ENCODE measurements at regions not wholly inside any gene's neighbourhood (a gene's known extent, or its start where the extent isn't known, plus 50 kb on each side); places are given as distances from the start of the nearest gene placed in this dataset.
"Not testable (repeated sequence)": the region's sequence is repeated elsewhere in the genome, so short reads cannot be mapped to it uniquely, and the experiment has no call there.

DNA sequence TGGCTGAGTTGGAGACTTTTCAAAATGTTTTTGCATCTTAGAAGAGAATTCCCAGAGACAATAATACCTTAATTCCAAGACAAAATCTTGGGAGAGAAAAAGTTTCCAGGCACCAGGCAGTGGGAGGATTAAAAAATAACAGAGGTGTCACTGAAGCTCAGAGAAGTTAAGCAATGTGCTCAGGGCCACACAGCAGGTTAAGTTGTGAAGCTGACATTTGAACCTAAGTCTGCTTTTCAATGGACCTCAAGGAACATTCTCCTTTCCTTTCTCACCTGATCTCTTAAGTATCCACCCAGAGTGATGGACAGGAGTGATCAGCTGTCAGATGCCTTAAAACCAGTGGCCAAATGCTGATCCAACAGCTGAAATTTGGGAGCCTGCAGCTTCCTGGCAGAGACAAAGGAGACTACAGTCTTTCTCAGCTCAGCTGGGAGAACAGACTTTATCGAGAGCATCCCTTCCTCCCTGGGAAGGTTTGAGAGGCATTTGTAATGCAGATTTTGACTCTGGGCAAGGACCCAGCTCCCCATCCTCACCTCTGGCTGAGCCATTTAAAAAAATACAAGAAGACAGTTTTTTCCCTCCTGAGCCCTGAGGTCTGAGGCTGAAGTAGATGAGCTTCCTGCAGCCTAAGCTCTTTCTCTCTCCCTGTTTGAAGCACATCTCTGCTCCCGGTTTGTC is 174.9 kb upstream of the RPH3A start:
- DNase-seq: no peak

GRCh38 chr12:112617153-112617505 is 174.4 kb upstream of the RPH3A start:
- no peak for DNase-seq

GRCh38 chr12:112627851-112628250 is 163.7 kb upstream of the RPH3A start:
- DNase-seq: no peak

- DNase-seq: not testable (repeated sequence)
These were observed 159.6 kb upstream of the RPH3A start for GRCh38 chr12:112631974-112632373.

DNA sequence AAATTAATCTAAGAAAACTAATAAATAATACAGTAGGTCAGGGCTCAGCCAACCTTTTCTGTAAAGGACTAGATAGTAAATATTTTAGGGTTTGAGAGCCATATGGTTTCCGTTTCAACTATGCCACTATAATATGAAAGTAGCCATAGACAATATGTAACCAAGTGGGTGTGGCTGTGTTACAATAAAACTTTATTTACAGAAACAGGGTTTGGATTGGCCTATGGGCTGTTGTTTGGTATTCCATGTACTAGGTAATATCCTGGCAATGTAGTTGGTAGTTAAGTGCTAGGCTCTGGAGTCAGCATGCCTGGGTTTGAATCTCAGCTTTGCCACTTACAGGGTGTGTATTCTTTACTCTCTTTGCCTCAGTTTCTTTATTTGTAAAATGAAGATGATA is 156.5 kb upstream of the RPH3A start:
- no peak for DNase-seq

GRCh38 chr12:112638420-112638819 is 153.1 kb upstream of the RPH3A start:
- DNase-seq: no peak

- no peak for DNase-seq
These were observed 146.0 kb upstream of the RPH3A start for GRCh38 chr12:112645586-112645985.

DNA sequence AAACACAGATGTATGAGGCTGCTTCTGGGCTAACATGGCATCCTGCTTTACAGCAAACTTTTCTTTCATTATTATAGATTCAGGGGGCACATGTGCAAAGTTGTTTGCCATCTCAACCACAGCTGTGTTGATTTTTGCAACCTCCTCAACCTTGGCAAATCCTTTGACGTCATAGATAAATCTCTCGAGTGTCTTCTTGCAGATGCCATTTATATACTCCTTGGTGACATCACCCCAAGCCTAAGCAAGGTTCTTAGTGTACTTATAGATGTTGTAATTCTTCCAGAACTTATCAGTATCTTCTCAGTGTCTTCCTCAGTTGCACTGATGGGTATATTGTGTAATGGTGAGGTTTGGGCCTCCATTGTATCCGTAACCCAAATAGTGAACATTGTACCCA is 135.4 kb upstream of the RPH3A start:
- no peak for DNase-seq

DNA sequence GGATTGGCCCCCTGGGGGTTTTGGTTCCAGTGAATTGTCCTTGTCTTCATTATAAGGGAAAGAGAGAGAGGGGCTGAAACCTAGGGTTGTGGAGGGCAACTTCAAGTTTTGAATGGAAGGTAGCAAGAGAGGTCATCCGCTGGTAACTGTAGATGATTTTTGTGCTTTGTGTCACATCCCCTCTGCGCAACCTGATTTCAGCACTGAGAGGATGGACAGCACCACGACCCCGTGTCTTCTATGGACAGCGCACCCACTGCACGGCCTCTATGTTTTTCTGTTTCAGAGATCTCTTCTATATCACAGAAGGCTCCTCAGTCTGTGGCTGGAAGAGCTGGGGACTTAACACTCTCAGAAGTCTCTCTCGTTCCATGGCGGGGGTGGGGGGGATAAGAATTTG is 127.0 kb upstream of the RPH3A start:
- no peak for DNase-seq

- no peak for DNase-seq
These were observed 125.6 kb upstream of the RPH3A start for GRCh38 chr12:112665958-112666357.

DNA sequence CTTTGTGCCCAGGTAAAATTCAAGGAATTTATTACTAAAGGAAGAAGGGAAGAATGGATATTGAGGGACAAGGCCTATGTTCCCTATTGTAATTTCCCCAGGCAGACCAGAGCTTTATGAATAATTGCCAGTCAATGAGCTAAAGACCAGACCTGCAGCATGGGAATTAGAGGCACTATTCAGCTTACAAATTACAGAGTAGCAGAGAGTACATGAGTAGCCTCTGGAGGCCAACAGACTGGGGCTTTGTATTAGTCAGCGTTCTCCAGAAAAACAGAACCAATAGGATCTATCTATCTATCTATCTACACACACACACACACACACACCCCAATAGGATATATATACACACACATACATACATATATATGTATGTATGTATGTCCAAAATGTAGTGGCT is 120.0 kb upstream of the RPH3A start:
- DNase-seq: no peak

DNA sequence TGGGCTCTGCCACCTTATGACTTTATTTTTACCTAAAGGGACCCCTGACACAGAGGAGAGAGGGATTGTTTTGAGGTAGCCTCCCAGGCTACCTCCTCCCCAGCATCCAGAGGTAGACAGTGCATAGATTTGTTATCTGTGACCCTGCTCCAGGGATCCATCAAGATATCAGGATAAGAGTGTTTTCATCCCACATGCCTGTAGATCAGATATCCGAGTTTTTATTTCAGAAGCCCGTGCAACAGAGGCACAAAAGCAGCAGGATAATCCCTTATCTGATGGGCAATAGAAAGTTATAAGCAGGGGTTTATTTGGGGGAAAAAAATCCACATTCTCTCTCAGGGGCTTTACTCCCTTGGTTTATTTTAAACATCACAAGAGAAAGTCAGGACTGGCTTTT is 117.0 kb upstream of the RPH3A start:
- DNase-seq: no peak

DNA sequence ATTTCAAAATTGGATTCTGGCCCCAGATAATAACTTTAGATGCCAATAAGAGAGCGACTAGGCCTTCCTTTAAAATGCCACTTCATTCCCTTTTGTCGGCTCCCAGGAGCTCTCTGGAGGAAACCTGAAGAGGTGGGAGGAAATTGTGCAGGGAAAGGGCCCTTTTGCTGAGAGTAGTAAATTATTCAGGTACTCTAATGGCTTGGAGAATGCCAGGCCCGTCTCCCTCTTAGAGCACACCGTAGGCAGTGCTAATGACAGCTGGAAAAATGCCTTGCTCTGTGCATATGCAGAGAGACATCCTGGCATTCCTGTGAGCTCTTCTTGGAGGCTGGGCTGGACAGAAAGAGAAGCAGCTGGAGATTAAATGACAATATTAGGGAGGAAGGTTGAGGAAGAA is 115.0 kb upstream of the RPH3A start:
- DNase-seq: no peak

DNA sequence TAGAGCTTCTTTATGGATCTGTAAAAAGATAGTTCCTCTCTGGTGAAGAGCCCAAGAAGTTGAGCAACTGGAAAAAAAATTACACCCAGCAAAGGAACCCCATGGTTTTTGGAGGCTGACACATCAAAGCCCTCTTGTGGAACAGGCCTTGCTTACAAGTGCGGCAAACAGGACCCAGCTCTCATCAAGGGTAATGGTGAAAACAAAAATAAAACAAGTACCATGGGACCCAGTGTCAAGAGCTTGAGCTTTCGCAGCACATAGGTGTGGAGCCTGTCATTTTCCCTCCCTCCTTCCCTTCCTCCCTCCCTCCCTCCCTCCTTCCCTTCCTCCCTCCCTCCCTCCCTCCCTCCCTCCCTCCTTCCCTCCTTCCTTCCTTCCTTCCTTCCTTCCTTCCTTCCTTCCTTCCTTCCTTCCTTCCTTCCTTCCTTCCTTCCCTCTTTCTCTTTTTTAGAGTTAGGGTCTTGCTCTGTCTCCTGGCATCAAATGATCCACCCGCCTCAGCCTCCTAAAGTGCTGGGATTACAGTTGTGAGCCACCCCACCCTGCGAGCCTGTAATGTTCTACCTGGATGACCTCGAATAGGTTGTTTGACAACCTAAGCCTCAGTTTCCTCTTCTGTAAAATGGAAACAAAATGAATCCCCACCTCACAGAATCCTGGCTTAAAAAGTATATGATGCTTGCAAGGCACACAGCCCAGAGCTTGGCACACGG is 114.3 kb upstream of the RPH3A start:
- no peak for DNase-seq

DNA sequence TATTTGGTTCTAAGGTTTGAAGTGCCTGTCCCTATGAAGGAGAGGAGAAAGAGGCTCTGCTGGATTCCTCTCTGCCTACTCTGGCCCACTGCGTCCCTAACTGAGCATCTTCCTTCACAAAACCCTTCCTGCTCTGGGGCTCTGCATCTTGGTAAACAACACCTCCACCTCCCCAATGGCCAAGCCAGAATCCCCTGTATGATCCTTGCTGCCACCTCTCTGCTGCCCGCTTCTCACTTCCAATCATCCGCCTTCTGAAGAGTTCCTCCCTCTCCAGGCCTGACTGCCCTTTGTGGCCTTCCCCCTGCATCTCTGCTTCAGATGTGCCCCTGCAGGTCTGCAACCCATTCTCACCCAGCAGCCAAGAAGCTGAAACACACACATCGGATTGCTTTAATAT is 110.6 kb upstream of the RPH3A start:
- DNase-seq: no peak

GRCh38 chr12:112682586-112682985 is 109.0 kb upstream of the RPH3A start:
- DNase-seq: no peak

- DNase-seq: no peak
These were observed 106.8 kb upstream of the RPH3A start for GRCh38 chr12:112684742-112685141.

DNA sequence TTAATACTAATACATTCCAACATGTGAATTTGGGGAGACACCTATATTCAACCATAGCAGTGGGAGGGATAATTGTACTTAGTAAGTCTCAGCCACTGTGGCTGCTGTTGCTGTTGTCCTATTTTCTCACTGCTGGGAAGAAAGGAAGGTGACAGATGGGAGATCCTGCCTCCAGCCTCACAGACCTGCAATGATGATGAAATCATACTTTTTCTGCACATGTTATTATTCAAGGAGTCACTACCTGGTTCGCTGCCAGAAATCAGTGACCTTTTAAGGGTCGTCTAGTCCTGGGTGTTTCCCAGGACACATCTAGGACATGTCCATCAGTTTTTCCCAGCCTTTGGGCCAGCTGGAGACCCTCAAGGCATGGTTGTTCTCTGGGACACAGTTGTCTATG is 106.2 kb upstream of the RPH3A start:
- no peak for DNase-seq

DNA sequence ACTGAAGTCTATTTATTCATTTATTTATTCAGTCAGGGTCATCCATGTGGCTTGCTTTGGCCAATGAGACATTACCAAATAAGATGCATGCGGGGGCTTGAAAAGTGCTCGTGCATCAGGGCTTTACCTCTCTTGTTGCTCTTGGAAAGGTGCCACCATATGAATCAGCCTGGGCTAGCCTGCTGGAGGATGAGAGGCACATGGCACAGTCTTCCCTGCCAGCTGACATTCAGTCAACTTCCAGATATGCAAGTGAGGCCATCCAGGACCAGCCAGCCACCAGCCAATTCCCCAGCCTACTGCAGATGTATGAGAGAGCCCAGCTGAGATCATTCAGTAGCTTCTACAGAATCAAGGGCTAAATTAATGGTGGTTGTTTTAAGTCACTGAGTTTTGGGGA is 105.2 kb upstream of the RPH3A start:
- DNase-seq: no peak

DNA sequence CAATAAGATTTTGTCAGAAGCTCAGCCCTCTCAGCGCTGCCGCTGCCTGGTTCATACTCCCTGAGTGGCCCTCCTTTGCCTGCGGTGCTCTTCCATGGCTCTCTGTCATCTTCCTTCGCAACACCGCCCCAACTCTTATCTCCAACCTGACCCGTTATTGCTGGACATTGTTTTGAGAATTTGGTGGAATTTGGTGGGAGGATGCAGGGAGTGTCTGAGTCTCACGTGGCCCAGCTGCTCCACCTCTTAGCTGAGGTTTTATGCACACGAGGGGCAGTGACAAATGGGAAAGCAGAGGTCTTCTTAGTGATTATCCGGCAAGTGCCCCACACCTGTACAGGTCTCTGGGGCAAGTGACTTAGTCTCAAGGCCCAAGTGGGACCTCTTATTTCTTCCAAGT is 97.5 kb upstream of the RPH3A start:
- DNase-seq: no peak

DNA sequence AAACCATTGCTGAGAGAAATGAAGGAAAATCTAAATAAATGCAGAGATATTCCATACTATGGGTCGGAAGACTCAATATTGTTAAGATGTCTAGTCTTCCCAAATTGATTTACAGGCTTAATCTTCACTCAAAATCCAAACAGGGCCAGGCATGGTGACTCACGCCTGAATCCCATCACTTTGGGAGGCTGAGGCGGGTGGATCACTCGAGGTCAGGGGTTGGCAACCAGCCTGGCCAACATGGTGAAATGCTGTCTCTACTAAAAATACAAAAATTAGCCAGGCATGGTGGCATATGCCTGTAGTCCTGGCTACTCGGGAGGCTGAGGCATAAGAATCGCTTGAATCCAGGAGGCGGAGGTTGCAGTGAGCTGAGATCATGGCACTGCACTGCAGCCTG is 94.1 kb upstream of the RPH3A start:
- DNase-seq: not testable (repeated sequence)

- no peak for DNase-seq
These were observed 86.4 kb upstream of the RPH3A start for GRCh38 chr12:112705037-112705632.

DNA sequence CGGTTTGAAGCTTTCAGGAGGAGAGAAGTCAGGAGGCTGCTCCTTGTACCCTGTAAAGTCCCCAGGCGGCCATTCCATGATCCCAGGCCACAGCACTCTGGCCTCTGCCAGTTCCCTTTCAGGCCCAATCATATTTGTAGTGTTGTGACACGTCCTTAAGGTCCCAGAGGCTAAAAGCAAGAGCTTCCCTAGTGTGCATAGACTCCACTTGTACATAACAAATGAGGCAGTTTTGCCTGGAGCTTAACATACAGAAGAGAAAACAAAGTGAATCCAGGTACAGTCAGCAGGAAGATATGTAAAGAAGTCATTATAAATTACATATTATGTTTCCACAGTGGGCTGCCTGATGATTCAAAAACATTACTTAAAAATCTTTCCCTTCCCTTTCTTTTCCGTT is 81.1 kb upstream of the RPH3A start:
- DNase-seq: no peak

DNA sequence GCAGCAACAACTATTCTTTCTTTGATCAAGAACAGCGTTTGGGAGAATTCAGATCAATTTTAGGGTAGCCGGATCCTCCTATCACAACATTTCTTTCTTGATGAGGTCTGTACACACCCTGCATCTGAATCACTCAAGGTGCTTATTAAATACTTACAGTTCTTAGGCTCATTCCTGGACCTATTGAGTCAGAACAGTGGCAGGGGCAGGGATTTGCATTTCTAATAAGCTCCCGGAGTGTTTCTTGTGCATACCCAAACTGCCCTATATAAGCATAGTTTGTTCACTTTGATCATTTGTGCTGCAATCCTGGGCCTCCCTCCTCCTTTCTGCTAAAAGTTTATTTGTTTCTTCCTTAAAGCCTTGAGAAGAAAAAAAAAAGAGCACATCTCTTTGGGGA is 80.5 kb upstream of the RPH3A start:
- DNase-seq: no peak

DNA sequence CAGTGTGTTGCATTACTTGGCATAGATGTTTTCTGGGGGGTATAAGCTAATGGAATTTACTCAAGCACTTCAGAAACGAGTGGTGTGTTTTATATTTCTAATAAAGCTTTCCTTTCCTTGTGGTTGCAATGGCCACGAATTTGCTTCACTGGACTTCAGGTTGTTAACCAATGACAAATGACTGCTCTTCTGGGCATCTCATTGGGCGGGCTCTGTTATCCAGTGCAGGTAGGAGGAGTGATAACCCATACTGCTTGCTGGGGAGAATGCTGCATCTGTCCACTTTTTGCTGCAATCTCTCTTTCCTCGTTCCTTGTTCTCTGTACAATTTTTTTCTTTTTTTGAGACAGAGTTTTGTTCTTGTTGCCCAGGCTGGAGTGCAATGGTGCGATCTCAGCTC is 80.0 kb upstream of the RPH3A start:
- DNase-seq: no peak

Measured in AML-193 (cell line).